ENCODE measurements at regions not wholly inside any gene's neighbourhood (a gene's known extent, or its start where the extent isn't known, plus 50 kb on each side); places are given as distances from the start of the nearest gene placed in this dataset.

GRCh38 chr20:19945732-19946670, 71.2 kb upstream of the NAA20 start:
- TF ChIP-seq, protein P1, sequence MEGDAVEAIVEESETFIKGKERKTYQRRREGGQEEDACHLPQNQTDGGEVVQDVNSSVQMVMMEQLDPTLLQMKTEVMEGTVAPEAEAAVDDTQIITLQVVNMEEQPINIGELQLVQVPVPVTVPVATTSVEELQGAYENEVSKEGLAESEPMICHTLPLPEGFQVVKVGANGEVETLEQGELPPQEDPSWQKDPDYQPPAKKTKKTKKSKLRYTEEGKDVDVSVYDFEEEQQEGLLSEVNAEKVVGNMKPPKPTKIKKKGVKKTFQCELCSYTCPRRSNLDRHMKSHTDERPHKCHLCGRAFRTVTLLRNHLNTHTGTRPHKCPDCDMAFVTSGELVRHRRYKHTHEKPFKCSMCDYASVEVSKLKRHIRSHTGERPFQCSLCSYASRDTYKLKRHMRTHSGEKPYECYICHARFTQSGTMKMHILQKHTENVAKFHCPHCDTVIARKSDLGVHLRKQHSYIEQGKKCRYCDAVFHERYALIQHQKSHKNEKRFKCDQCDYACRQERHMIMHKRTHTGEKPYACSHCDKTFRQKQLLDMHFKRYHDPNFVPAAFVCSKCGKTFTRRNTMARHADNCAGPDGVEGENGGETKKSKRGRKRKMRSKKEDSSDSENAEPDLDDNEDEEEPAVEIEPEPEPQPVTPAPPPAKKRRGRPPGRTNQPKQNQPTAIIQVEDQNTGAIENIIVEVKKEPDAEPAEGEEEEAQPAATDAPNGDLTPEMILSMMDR (IDR thresholded peaks at IDR 0.05): no peak
- TF ChIP-seq EZH2 (IDR thresholded peaks at IDR 0.05; ENCODE audit: borderline replicate concordance, insufficient read depth, low read depth, low read length, poor library complexity, severe bottlenecking): no peak
